Natural killer cell (primary cell): ENCODE measurements at regions not wholly inside any gene's neighbourhood (a gene's known extent, or its start where the extent isn't known, plus 50 kb on each side); places are given as distances from the start of the nearest gene placed in this dataset.
"Not testable (repeated sequence)": the region's sequence is repeated elsewhere in the genome, so short reads cannot be mapped to it uniquely, and the experiment has no call there.

ENCODE experiments used
- ATAC-seq, 3 donors: fragments of 150-1000 bp in 2 of 3; fragments of 200-7000 bp in 1 of 3; cut with Tn5 transposase; 1 replicate in 1 of 3; 2 replicates in 2 of 3; pipeline ENCODE4 v1.10.0; 2021; ENCODE audit warnings: mild to moderate bottlenecking in 2 of 3, moderate library complexity in 2 of 3
- DNase-seq, 2 donors: peaks; one replicate each; pipeline versions ENCODE4 v3.0.0 to v3.0.0-alpha.2; 2013 to 2021; ENCODE audit warnings: mixed read lengths in 1 of 2
- H3K27ac ChIP-seq: one replicate; pipeline ENCODE4 v1.5.1; 2013; ENCODE audit warnings: mild to moderate bottlenecking, low read length
- H3K27me3 ChIP-seq: one replicate; pipeline ENCODE4 v1.6.1; 2013; ENCODE audit warnings: low read length; ENCODE audit not compliant: control insufficient read depth, insufficient read depth
- H3K36me3 ChIP-seq: one replicate; pipeline ENCODE4 v1.6.1; 2013; ENCODE audit warnings: low read length; ENCODE audit not compliant: control insufficient read depth, insufficient read depth
- H3K4me1 ChIP-seq: one replicate; pipeline ENCODE4 v1.6.1; 2013; ENCODE audit warnings: low read length; ENCODE audit not compliant: control insufficient read depth, insufficient read depth
- H3K4me3 ChIP-seq: one replicate; pipeline ENCODE4 v1.5.1; 2013; ENCODE audit warnings: low read length
- H3K9me3 ChIP-seq: one replicate; pipeline ENCODE4 v1.6.1; 2013; ENCODE audit warnings: low read length; ENCODE audit not compliant: control insufficient read depth, insufficient read depth
- H3K27ac Mint-ChIP-seq, 2 donors: one replicate each; pipeline ENCODE4 v1.8.0; 2022; ENCODE audit warnings: mild to moderate bottlenecking in 2 of 2, mixed read lengths in 2 of 2, moderate library complexity in 1 of 2
- H3K27me3 Mint-ChIP-seq, 2 donors: one replicate each; pipeline ENCODE4 v1.8.0; 2022; ENCODE audit warnings: low read depth in 2 of 2, mixed read lengths in 2 of 2
- H3K36me3 Mint-ChIP-seq: one replicate; pipeline ENCODE4 v1.8.0; 2022; ENCODE audit warnings: mixed read lengths
- H3K4me1 Mint-ChIP-seq, 2 donors: one replicate each; pipeline ENCODE4 v1.8.0; 2022; ENCODE audit warnings: mixed read lengths in 2 of 2
- H3K4me3 Mint-ChIP-seq: one replicate; pipeline ENCODE4 v1.8.0; 2022; ENCODE audit warnings: mild to moderate bottlenecking, moderate library complexity, mixed read lengths
- H3K9me3 Mint-ChIP-seq, 2 donors: one replicate each; pipeline ENCODE4 v1.8.0; 2022; ENCODE audit warnings: mixed read lengths in 2 of 2
- WGBS: methylation state at CpG from one replicate; pipeline ENCODE4 v1.1.7; 2013; ENCODE audit warnings: missing lambda C conversion rate; ENCODE audit not compliant: insufficient coverage; 5-methylcytosine and 5-hydroxymethylcytosine counted together
- intact Hi-C: fragments of 100-400 bp; cut with micrococcal nuclease; formaldehyde crosslinking; loops from one replicate; pipeline ENCODE4 v1.14.2; 2022
- TF ChIP-seq, protein P1 (sequence below): fragments of 200-600 bp; IDR thresholded peaks from one replicate; pipeline ENCODE4 v1.8.0; 2022; ENCODE audit warnings: antibody characterized with exemption

DNA sequence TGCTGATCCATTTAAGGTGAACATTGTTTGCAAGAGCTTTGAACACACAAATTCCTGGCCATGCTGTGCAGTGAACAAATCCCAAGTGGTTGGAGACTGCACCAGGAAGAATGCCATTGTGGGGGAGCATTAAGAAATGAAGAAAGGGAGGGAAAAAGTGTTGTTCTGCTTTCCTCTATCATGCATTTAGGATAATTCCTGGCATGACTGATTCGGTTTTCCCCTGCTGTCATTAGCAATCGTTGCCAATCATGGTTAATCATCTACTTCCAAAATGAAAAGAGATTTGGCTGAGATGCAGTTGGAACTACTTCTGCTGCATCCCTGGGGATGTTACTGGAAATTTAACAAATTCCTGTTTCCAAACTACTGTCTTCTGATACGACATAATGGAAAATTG is 73.7 kb upstream of the ZPLD1 start:
- no peak for ATAC-seq
- TF ChIP-seq, protein P1, sequence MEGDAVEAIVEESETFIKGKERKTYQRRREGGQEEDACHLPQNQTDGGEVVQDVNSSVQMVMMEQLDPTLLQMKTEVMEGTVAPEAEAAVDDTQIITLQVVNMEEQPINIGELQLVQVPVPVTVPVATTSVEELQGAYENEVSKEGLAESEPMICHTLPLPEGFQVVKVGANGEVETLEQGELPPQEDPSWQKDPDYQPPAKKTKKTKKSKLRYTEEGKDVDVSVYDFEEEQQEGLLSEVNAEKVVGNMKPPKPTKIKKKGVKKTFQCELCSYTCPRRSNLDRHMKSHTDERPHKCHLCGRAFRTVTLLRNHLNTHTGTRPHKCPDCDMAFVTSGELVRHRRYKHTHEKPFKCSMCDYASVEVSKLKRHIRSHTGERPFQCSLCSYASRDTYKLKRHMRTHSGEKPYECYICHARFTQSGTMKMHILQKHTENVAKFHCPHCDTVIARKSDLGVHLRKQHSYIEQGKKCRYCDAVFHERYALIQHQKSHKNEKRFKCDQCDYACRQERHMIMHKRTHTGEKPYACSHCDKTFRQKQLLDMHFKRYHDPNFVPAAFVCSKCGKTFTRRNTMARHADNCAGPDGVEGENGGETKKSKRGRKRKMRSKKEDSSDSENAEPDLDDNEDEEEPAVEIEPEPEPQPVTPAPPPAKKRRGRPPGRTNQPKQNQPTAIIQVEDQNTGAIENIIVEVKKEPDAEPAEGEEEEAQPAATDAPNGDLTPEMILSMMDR, result no peak
- H3K36me3 Mint-ChIP-seq, result peaks cover 11% of the 10 kb centered on the region
- Histone ChIP-seq H3K36me3 (no peaks in the 10 kb centered on the region), H3K27me3 (no peaks in the 10 kb centered on the region), H3K27ac (no peak overlapping the region), H3K4me3 (no peak overlapping the region), H3K4me1 (no peaks in the 10 kb centered on the region), H3K9me3 (peaks cover 10% of the 10 kb centered on the region)
- no peak for DNase-seq
- H3K4me1 Mint-ChIP-seq, result no peaks in the 10 kb centered on the region
- 88% methylated on average over 2 of the region's 3 CpGs for WGBS
- peaks cover 9% of the 10 kb centered on the region in 2 donors for H3K9me3 Mint-ChIP-seq
- no peaks in the 10 kb centered on the region for H3K27me3 Mint-ChIP-seq
- intact Hi-C loops, result no loop called here
- no peak overlapping the region for H3K4me3 Mint-ChIP-seq
- H3K27ac Mint-ChIP-seq, result no peak overlapping the region

DNA sequence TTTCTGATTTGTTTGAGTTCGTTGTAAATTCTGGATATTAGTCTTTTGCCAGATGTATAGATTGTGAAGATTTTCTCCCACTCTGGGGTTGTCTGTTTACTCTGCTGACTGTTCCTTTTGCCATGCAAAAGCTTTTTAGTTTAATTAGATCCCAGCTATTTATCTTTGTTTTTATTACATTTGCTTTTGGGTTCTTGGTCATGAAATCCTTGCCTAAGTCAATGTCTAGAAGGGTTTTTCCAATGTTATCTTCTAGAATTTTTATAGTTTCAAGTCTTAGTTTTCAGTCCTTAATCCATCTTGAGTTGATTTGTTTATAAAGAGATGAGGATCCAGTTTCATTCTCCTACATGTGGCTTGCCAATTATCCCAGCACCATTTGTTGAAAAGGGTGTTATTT is 68.7 kb upstream of the ZPLD1 start:
- H3K4me3 Mint-ChIP-seq, ATAC-seq, H3K27me3 Mint-ChIP-seq, H3K4me1 Mint-ChIP-seq, H3K36me3 ChIP-seq, intact Hi-C loops, H3K27me3 ChIP-seq, H3K27ac Mint-ChIP-seq, H3K4me3 ChIP-seq, H3K27ac ChIP-seq, H3K4me1 ChIP-seq, DNase-seq: not testable (repeated sequence)
- WGBS, result 86% methylated on average over 1 of the region's 1 CpG
- Mint-ChIP-seq H3K9me3 (peaks cover 15 to 16% of the 10 kb centered on the region in 2 donors), H3K36me3 (peaks cover 11% of the 10 kb centered on the region)
- H3K9me3 ChIP-seq, result peaks cover 10% of the 10 kb centered on the region

DNA sequence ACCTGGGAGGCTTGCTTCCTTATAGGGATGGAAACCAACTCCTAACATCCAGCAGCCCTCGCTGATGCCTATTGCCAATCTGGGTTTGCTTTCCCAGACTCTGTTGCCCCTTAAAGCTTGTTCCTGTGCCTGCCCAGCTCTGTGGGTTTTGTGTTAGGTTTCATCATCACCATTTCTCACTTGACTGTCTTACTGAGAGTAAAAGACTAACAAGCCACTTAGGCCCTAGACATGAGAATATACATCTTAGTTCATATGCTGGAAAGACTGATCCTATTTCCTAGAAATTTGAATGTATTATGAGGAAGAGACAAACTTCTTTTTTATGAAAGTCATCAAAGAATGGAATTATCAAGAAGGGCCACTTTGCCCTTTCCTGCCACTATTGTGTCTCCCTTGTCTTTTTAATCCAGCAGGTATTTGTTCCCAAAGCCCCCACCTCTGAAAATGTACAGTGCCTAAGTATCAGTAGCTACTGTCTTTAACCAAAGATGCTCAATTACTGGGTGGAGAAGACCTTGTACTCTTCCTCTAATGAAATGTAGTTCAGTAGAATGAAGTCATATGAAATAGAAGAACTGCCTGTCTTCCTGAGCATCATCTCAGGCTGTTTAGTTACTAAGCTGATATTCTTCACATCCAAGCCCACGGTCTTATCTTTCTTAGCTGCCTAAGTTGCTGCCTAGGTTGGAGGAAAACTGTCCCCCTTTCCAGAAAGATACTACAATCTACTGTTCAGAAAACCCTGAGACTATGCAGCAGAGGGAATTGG is 59.8 kb upstream of the ZPLD1 start:
- DNase-seq, result no peak
- Histone ChIP-seq H3K27ac (no peak overlapping the region), H3K4me3 (no peak overlapping the region), H3K4me1 (no peaks in the 10 kb centered on the region), H3K9me3 (no peaks in the 10 kb centered on the region), H3K36me3 (no peaks in the 10 kb centered on the region), H3K27me3 (no peaks in the 10 kb centered on the region)
- no peaks in the 10 kb centered on the region for H3K27me3 Mint-ChIP-seq
- TF ChIP-seq, protein P1, result no peak
- no peak overlapping the region for H3K4me3 Mint-ChIP-seq
- 90% methylated on average over 2 of the region's 2 CpGs for WGBS
- no peak for ATAC-seq
- H3K27ac Mint-ChIP-seq, result no peak overlapping the region
- intact Hi-C loops, result no loop called here
- no peaks in the 10 kb centered on the region for H3K9me3 Mint-ChIP-seq
- no peaks in the 10 kb centered on the region for H3K4me1 Mint-ChIP-seq
- no peaks in the 10 kb centered on the region for H3K36me3 Mint-ChIP-seq

DNA sequence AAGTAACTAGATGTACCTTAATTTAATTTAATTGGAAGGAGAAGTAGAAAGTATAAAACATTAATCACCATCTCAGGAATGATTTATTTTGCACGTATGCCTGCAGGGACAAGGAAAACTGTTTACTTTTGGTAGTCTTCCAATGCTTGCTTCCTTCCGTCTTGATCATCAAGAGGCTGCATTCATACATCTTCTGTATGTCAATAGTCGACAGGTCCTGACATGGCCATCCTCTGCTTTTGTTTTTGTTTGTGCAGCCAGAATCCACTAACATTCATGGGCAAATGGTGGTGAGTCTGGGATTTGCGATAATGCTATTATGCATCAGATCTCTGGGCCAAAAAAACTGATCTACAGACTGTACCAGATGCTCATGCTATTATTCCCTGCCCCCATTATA is 56.6 kb upstream of the ZPLD1 start:
- H3K4me1 ChIP-seq, result no peaks in the 10 kb centered on the region
- TF ChIP-seq, protein P1, result no peak
- ATAC-seq (no peak), DNase-seq (no peak)
- 86% methylated on average over 4 of the region's 4 CpGs for WGBS
- Mint-ChIP-seq H3K27ac (no peak overlapping the region), H3K4me3 (no peak overlapping the region), H3K4me1 (no peaks in the 10 kb centered on the region), H3K36me3 (no peaks in the 10 kb centered on the region), H3K27me3 (no peaks in the 10 kb centered on the region), H3K9me3 (no peaks in the 10 kb centered on the region)
- no peak overlapping the region for H3K27ac ChIP-seq
- no peak overlapping the region for H3K4me3 ChIP-seq
- no peaks in the 10 kb centered on the region for H3K36me3 ChIP-seq
- no peaks in the 10 kb centered on the region for H3K27me3 ChIP-seq
- intact Hi-C loops, result no loop called here
- H3K9me3 ChIP-seq, result no peaks in the 10 kb centered on the region

DNA sequence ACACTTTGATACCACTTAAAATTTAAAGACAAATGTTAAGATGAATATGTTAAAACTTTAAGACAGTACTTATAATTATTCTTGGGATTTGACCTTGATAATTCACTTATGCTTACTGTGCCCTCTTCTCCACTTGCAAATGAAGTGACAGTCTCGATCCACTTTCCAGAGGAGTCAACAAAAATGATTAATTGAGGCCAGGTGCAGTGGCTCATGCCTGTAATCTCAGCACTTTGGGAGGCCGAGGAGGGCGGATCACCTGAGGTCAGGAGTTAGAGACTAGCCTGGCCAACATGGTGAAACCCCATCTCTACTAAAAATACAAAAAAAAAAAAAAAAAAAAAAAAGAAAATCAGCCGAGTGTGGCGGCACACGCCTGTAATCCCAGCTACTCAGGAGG is 52.6 kb upstream of the ZPLD1 start:
- 87% methylated on average over 6 of the region's 6 CpGs for whole genome bisulfite sequencing
- H3K27ac Mint-ChIP-seq, H3K36me3 ChIP-seq, H3K27ac ChIP-seq, H3K4me3 ChIP-seq, H3K9me3 Mint-ChIP-seq, H3K4me1 Mint-ChIP-seq, ATAC-seq, H3K36me3 Mint-ChIP-seq, H3K4me3 Mint-ChIP-seq, H3K4me1 ChIP-seq, H3K9me3 ChIP-seq, DNase-seq, H3K27me3 Mint-ChIP-seq, H3K27me3 ChIP-seq, intact Hi-C loops: not testable (repeated sequence)
